CD14-positive monocyte (primary cell): ENCODE measurements at regions not wholly inside any gene's neighbourhood (a gene's known extent, or its start where the extent isn't known, plus 50 kb on each side); places are given as distances from the start of the nearest gene placed in this dataset.
"Not testable (repeated sequence)": the region's sequence is repeated elsewhere in the genome, so short reads cannot be mapped to it uniquely, and the experiment has no call there.

Experiments used
- DNase-seq, 3 donors: peaks; one replicate each; pipeline ENCODE4 v3.0.0-alpha.2; 2011 to 2022
- H2AFZ ChIP-seq: 2 replicates; pipeline ENCODE4 v1.6.0; 2012; ENCODE audit warnings: mild to moderate bottlenecking, low read depth, low read length, inconsistent platforms; ENCODE audit not compliant: insufficient read depth, poor library complexity, severe bottlenecking
- H3K27ac ChIP-seq, 2 donors: 1 replicate in 1 of 2; 2 replicates in 1 of 2; pipeline ENCODE4 v1.5.1; 2012 to 2013; ENCODE audit warnings: low read length in 2 of 2, control low read depth in 1 of 2, inconsistent platforms in 1 of 2, low read depth in 1 of 2, mild to moderate bottlenecking in 1 of 2
- H3K27me3 ChIP-seq, 2 donors: one replicate each; pipeline versions ENCODE4 v1.6.0 to v1.6.1; 2011 to 2013; ENCODE audit warnings: low read length in 2 of 2; ENCODE audit not compliant: control insufficient read depth in 2 of 2, insufficient read depth in 2 of 2
- H3K36me3 ChIP-seq, 2 donors: replicated peaks in 1 of 2; 1 replicate in 1 of 2; 2 replicates in 1 of 2; pipeline versions ENCODE4 v1.5.1 to v1.6.1; 2012 to 2013; ENCODE audit warnings: low read length in 2 of 2, control low read depth in 1 of 2, inconsistent platforms in 1 of 2, mild to moderate bottlenecking in 1 of 2; ENCODE audit not compliant: insufficient read depth in 2 of 2, control insufficient read depth in 1 of 2
- H3K4me1 ChIP-seq, 2 donors: 1 replicate in 1 of 2; 2 replicates in 1 of 2; pipeline versions ENCODE4 v1.5.1 to v1.6.1; 2012 to 2013; ENCODE audit warnings: low read length in 2 of 2, control low read depth in 1 of 2, inconsistent platforms in 1 of 2, mild to moderate bottlenecking in 1 of 2, moderate library complexity in 1 of 2; ENCODE audit not compliant: insufficient read depth in 2 of 2, control insufficient read depth in 1 of 2
- H3K4me2 ChIP-seq: replicated peaks from 2 replicates; pipeline ENCODE3; 2012; ENCODE audit warnings: low read length, moderate library complexity, mild to moderate bottlenecking; ENCODE audit not compliant: poor library complexity, severe bottlenecking; ENCODE audit errors: extremely low read depth
- H3K4me3 ChIP-seq, 3 experiments: fragments of 200-600 bp in 1 of 3; sonication (generic) in 1 of 3; replicated peaks in 1 of 3; 1 replicate in 2 of 3; 2 replicates in 1 of 3; pipeline ENCODE4 v1.5.1; 2011 to 2013; ENCODE audit warnings: low read length in 3 of 3, mild to moderate bottlenecking in 3 of 3, control low read depth in 2 of 3, low read depth in 2 of 3, inconsistent platforms in 1 of 3, moderate library complexity in 1 of 3
- H3K79me2 ChIP-seq: 2 replicates; pipeline ENCODE4 v1.6.0; 2012; ENCODE audit warnings: mild to moderate bottlenecking, control low read depth, inconsistent platforms, low read length, moderate library complexity; ENCODE audit not compliant: insufficient read depth
- H3K9ac ChIP-seq: 2 replicates; pipeline ENCODE4 v1.6.0; 2017; ENCODE audit warnings: low read length, mild to moderate bottlenecking; ENCODE audit not compliant: insufficient read depth, poor library complexity, severe bottlenecking
- H3K9me3 ChIP-seq, 2 donors: replicated peaks in 1 of 2; 1 replicate in 1 of 2; 2 replicates in 1 of 2; pipeline versions ENCODE4 v1.5.1 to v1.6.1; 2012 to 2013; ENCODE audit warnings: low read length in 2 of 2, control low read depth in 1 of 2; ENCODE audit not compliant: control insufficient read depth in 1 of 2, insufficient read depth in 1 of 2
- H4K20me1 ChIP-seq: 2 replicates; pipeline ENCODE4 v1.6.0; 2012; ENCODE audit warnings: mild to moderate bottlenecking, low read length, control low read depth, moderate library complexity; ENCODE audit not compliant: insufficient read depth
- H3K27ac Mint-ChIP-seq, 7 donors: one replicate each; pipeline ENCODE4 v1.8.0; 2020; ENCODE audit warnings: mild to moderate bottlenecking in 7 of 7, mixed read lengths in 7 of 7, moderate library complexity in 6 of 7, inconsistent platforms in 2 of 7
- H3K27me3 Mint-ChIP-seq, 3 donors: one replicate each; pipeline ENCODE4 v1.8.0; 2021 to 2022; ENCODE audit warnings: low read depth in 3 of 3, mild to moderate bottlenecking in 3 of 3, mixed read lengths in 3 of 3, moderate library complexity in 3 of 3, inconsistent platforms in 1 of 3
- H3K36me3 Mint-ChIP-seq, 2 donors: one replicate each; pipeline ENCODE4 v1.8.0; 2020; ENCODE audit warnings: mixed read lengths in 2 of 2, inconsistent platforms in 1 of 2, mild to moderate bottlenecking in 1 of 2
- H3K4me1 Mint-ChIP-seq: one replicate; pipeline ENCODE4 v1.8.0; 2020; ENCODE audit warnings: mild to moderate bottlenecking, mixed read lengths
- H3K4me3 Mint-ChIP-seq, 2 donors: one replicate each; pipeline ENCODE4 v1.8.0; 2020; ENCODE audit warnings: mild to moderate bottlenecking in 2 of 2, mixed read lengths in 2 of 2, moderate library complexity in 1 of 2
- H3K9me3 Mint-ChIP-seq, 7 donors: one replicate each; pipeline ENCODE4 v1.8.0; 2020 to 2022; ENCODE audit warnings: mixed read lengths in 7 of 7, mild to moderate bottlenecking in 6 of 7, moderate library complexity in 6 of 7, inconsistent platforms in 2 of 7
- WGBS: methylation state at CpG from one replicate; pipeline ENCODE4 v1.1.5; 2013; ENCODE audit warnings: missing lambda C conversion rate; ENCODE audit not compliant: insufficient coverage; 5-methylcytosine and 5-hydroxymethylcytosine counted together
- intact Hi-C, 2 donors: fragments of 100-400 bp; cut with micrococcal nuclease; formaldehyde crosslinking; loops; one replicate each; pipeline versions ENCODE4 v1.15.0 to v1.15.1; 2023
- TF ChIP-seq, protein P1 (sequence below): fragments of 200-600 bp; IDR thresholded peaks from one replicate; pipeline ENCODE4 v1.8.0; 2022; ENCODE audit warnings: antibody characterized with exemption, mild to moderate bottlenecking

DNA sequence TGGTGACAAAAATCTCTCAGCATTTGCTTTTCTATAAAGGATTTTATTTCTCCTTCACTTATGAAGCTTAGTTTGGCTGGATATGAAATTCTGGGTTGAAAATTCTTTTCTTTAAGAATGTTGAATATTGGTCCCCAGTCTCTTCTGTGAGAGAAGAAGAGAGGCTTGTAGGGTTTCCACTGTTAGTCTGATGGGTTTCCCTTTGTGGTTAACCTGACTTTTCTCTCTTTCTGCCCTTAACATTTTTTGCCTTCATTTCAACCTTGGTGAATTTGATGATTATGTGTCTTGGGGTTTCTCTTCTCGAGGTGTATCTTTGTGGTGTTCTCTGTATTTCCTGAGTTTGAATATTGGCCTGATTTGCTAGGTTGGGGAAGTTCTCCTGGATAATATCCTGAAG is 116.9 kb upstream of the ZEB2 start:
- not testable (repeated sequence) for H3K27me3 Mint-ChIP-seq
- H3K9me3 Mint-ChIP-seq: peaks cover 17 to 42% (median 27%) of the 10 kb centered on the region in 7 donors

DNA sequence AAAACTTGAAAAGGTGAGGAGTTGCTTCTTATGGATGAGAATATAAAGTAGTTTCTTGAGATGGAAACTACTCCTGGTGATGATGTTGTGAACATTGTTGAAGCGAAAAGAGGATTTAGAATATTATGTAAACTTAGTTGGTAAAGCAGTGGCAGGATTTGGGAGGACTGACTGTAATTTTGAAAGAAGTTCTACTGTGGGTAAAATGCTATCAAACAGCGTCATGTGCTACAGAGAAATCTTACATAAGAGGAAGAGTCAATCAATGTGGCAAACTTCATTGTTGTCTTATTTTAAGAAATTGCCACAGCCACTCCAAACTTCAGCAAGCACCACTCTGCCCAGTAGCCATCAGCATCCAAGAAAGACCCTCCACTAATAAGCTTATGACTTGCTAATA is 112.9 kb upstream of the ZEB2 start:
- Histone ChIP-seq H3K27ac (peak overlapping the region; percentile 36 to 77), H3K9ac (no peak overlapping the region), H3K4me1 (peaks cover 17 to 29% of the 10 kb centered on the region in 2 donors), H3K27me3 (no peaks in the 10 kb centered on the region), H3K79me2 (no peaks in the 10 kb centered on the region), H3K9me3 (peaks cover 4 to 10% of the 10 kb centered on the region in 2 donors), H2AFZ (peak overlapping the region; percentile 43), H4K20me1 (no peaks in the 10 kb centered on the region), H3K36me3 (no peaks in the 10 kb centered on the region), H3K4me3 (no peak overlapping the region), H3K4me2 (peak overlapping the region; percentile 16)
- peaks cover 13 to 27% of the 10 kb centered on the region in 2 donors for H3K36me3 Mint-ChIP-seq
- H3K4me1 Mint-ChIP-seq: peaks cover 36% of the 10 kb centered on the region
- DNase-seq: peak in 2 of 3 donors; percentile 38 to 47
- H3K27me3 Mint-ChIP-seq: peaks cover 0 to 2% (median 0%) of the 10 kb centered on the region in 3 donors
- H3K4me3 Mint-ChIP-seq: peak overlapping the region in 1 of 2 donors; percentile 32
- peak overlapping the region; percentile 1 to 91 (median 87) for H3K27ac Mint-ChIP-seq
- TF ChIP-seq, protein P1, sequence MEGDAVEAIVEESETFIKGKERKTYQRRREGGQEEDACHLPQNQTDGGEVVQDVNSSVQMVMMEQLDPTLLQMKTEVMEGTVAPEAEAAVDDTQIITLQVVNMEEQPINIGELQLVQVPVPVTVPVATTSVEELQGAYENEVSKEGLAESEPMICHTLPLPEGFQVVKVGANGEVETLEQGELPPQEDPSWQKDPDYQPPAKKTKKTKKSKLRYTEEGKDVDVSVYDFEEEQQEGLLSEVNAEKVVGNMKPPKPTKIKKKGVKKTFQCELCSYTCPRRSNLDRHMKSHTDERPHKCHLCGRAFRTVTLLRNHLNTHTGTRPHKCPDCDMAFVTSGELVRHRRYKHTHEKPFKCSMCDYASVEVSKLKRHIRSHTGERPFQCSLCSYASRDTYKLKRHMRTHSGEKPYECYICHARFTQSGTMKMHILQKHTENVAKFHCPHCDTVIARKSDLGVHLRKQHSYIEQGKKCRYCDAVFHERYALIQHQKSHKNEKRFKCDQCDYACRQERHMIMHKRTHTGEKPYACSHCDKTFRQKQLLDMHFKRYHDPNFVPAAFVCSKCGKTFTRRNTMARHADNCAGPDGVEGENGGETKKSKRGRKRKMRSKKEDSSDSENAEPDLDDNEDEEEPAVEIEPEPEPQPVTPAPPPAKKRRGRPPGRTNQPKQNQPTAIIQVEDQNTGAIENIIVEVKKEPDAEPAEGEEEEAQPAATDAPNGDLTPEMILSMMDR: no peak
- intact Hi-C loops: no loop called here
- peaks cover 16 to 36% (median 24%) of the 10 kb centered on the region in 7 donors for H3K9me3 Mint-ChIP-seq
- no CpG with 5 or more reads among the region's 2 CpGs for WGBS

More for the DNA sequence above, 116.9 kb upstream of the ZEB2 start:
- Histone ChIP-seq H3K4me1 (peaks cover 15 to 18% of the 10 kb centered on the region in 2 donors), H3K9me3 (peaks cover 5 to 10% of the 10 kb centered on the region in 2 donors)
- H3K36me3 ChIP-seq, DNase-seq, H3K79me2 ChIP-seq, H3K4me3 ChIP-seq, H3K27ac ChIP-seq, H4K20me1 ChIP-seq, H3K27me3 ChIP-seq, H3K4me3 Mint-ChIP-seq, H3K9ac ChIP-seq, H2AFZ ChIP-seq, intact Hi-C loops, H3K27ac Mint-ChIP-seq, H3K4me2 ChIP-seq: not testable (repeated sequence)
- WGBS: no CpG with 5 or more reads among the region's 1 CpG
- H3K36me3 Mint-ChIP-seq: peaks cover 17 to 27% of the 10 kb centered on the region in 2 donors
- H3K4me1 Mint-ChIP-seq: peaks cover 34% of the 10 kb centered on the region
